Cardiac fibroblast (primary cell): ENCODE measurements at regions not wholly inside any gene's neighbourhood (a gene's known extent, or its start where the extent isn't known, plus 50 kb on each side); places are given as distances from the start of the nearest gene placed in this dataset.

Experiments used
- DNase-seq, 2 donors: peaks; one replicate each; pipeline versions ENCODE4 v3.0.0 to v3.0.0-alpha.2; 2010; ENCODE audit warnings: low read depth in 2 of 2
- H3K4me3 ChIP-seq, 2 donors: replicated peaks in 1 of 2; 1 replicate in 1 of 2; 2 replicates in 1 of 2; pipeline ENCODE4 v1.5.1; 2011; ENCODE audit warnings: low read depth in 2 of 2, low read length in 2 of 2, mild to moderate bottlenecking in 2 of 2, moderate library complexity in 1 of 2
- TF ChIP-seq, protein P1 (sequence below): IDR thresholded peaks from one replicate; pipeline ENCODE4 v1.5.1; 2011; ENCODE audit warnings: low read depth, mild to moderate bottlenecking, low read length, inconsistent platforms

DNA sequence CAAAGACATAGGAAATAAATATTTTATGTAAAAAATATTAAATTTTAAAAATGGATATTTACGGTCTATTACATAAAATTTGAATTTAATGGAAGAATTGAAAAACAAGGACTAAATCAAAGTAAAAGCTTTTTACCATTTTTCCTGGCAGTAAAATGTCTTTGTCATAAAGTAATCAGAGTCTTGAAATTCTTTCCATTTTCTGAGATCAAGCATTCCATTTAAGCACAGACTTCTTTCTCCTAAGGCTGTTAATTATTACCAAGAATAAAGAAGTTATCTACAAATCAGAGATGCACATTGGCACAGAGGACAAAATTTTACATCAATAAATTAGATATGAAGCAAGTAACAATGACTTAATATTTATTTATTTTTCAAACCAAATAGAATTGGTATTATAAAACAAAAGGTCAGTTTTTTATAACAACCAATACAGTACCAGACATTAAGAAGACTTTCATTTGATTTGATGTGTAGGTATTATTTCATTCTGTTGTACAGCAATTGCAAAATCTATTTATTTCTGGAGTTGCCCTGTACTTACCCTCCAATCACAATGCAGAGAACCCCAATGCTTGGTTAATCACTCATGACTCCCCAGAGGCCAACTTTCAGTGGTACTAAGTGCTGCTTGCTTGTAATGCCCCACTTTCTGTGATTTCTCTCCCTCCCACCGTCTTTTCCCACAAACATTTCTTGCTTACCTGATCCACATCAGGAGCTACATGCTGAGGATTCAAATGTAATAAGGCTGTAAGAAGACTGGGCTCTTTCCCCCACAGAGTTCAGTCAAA, 254.6 kb downstream of the GASK1B start:
- TF ChIP-seq, protein P1, sequence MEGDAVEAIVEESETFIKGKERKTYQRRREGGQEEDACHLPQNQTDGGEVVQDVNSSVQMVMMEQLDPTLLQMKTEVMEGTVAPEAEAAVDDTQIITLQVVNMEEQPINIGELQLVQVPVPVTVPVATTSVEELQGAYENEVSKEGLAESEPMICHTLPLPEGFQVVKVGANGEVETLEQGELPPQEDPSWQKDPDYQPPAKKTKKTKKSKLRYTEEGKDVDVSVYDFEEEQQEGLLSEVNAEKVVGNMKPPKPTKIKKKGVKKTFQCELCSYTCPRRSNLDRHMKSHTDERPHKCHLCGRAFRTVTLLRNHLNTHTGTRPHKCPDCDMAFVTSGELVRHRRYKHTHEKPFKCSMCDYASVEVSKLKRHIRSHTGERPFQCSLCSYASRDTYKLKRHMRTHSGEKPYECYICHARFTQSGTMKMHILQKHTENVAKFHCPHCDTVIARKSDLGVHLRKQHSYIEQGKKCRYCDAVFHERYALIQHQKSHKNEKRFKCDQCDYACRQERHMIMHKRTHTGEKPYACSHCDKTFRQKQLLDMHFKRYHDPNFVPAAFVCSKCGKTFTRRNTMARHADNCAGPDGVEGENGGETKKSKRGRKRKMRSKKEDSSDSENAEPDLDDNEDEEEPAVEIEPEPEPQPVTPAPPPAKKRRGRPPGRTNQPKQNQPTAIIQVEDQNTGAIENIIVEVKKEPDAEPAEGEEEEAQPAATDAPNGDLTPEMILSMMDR: no peak
- H3K4me3 ChIP-seq: no peak overlapping the region
- DNase-seq: no peak

DNA sequence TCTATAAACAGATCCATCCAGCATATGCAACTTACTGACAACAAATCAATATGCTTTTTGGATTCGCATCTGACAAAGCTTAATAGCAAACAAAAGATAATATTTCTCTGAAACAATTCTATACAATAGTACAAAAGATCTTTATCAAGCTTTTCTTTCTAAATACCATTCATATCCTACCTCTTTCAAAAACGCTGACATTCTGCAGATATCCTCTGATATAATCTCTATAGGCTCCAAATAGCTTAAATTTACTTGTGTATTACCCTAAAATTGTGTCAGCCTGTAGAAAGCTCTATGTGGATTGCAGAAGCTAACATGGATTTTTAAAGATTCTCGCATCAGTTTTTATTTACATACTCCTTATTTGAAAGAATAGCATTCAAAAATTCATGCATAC, 260.6 kb downstream of the GASK1B start:
- no peak overlapping the region for H3K4me3 ChIP-seq
- TF ChIP-seq, protein P1: no peak
- DNase-seq: no peak

- no peak for DNase-seq
- TF ChIP-seq, protein P1: no peak
Measured at GRCh38 chr4:157911662-157912061, 261.2 kb downstream of the GASK1B start.

GRCh38 chr4:157908691-157909090, 264.1 kb downstream of the GASK1B start:
- no peak overlapping the region for H3K4me3 ChIP-seq
- no peak for DNase-seq
- TF ChIP-seq, protein P1: no peak

More at GRCh38 chr4:157911662-157912061, 261.2 kb downstream of the GASK1B start:
- no peak overlapping the region for H3K4me3 ChIP-seq

DNA sequence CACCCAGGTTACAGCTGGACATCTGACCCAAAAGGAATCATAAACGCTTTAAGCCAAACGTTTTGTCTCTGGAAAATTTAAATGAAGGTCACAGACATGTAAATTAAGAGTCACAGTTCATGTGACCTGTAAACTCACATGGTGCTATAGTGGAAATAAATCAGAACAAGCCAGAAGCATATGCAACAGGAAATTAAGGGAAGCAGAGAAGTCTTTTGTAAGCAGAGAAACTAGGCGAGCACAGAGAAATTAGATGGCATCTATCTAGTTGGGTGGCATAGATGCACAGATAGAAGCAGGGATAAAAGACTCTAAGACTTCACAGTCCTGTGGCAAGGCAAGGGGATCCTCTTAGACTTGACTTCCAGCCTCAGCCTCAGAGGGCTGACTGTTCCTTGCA, 264.8 kb downstream of the GASK1B start:
- DNase-seq: no peak

GRCh38 chr4:157907226-157907946, 265.4 kb downstream of the GASK1B start:
- TF ChIP-seq, protein P1: no peak
- no peak for DNase-seq
- H3K4me3 ChIP-seq: no peak overlapping the region

More for the DNA sequence above, 264.8 kb downstream of the GASK1B start:
- TF ChIP-seq, protein P1: no peak
- H3K4me3 ChIP-seq: no peak overlapping the region
